Keratinocyte (primary cell): ENCODE measurements at regions not wholly inside any gene's neighbourhood (a gene's known extent, or its start where the extent isn't known, plus 50 kb on each side); places are given as distances from the start of the nearest gene placed in this dataset.

ENCODE experiments used
- DNase-seq: peaks from one replicate; pipeline ENCODE4 v3.0.0-alpha.2; 2011; ENCODE audit warnings: low read depth, missing footprints, low spot score
- FAIRE-seq: peaks from 2 replicates; lab custom pipeline; 2011; peaks lifted over from hg19 to GRCh38; lab: Jason Lieb, UNC
- H2AFZ ChIP-seq: 2 replicates; pipeline ENCODE4 v1.6.0; 2012; ENCODE audit warnings: low read length, control low read depth, inconsistent platforms; ENCODE audit not compliant: control insufficient read depth
- H3K27ac ChIP-seq: 2 replicates; pipeline ENCODE4 v1.5.1; 2011; ENCODE audit warnings: low read length; ENCODE audit not compliant: control insufficient read depth, insufficient read depth
- H3K27me3 ChIP-seq: 3 replicates; pipeline ENCODE4 v1.6.0; 2011; ENCODE audit warnings: low read length; ENCODE audit not compliant: control insufficient read depth, insufficient read depth; ENCODE audit errors: extremely low read depth
- H3K36me3 ChIP-seq, 2 experiments: 2 replicates in 1 of 2; 3 replicates in 1 of 2; pipeline ENCODE4 v1.5.1; 2011; ENCODE audit warnings: low read length in 2 of 2, mild to moderate bottlenecking in 1 of 2; ENCODE audit not compliant: control insufficient read depth in 2 of 2, insufficient read depth in 2 of 2; ENCODE audit errors: extremely low read depth in 1 of 2
- H3K4me1 ChIP-seq: 3 replicates; pipeline ENCODE4 v1.5.1; 2011; ENCODE audit warnings: low read length; ENCODE audit not compliant: control insufficient read depth, insufficient read depth; ENCODE audit errors: extremely low read depth
- H3K4me2 ChIP-seq: 3 replicates; pipeline ENCODE4 v1.6.0; 2011; ENCODE audit warnings: low read depth, low read length; ENCODE audit not compliant: control insufficient read depth, insufficient read depth; ENCODE audit errors: extremely low read depth
- H3K4me3 ChIP-seq, 3 experiments: fragments of 200-600 bp in 1 of 3; sonication (generic) in 1 of 3; 2 replicates in 2 of 3; 3 replicates in 1 of 3; pipeline ENCODE4 v1.5.1; 2011 to 2016; ENCODE audit warnings: low read length in 3 of 3, mild to moderate bottlenecking in 3 of 3, control low read depth in 2 of 3, inconsistent platforms in 1 of 3, low read depth in 1 of 3, mixed read lengths in 1 of 3, mixed run types in 1 of 3, moderate library complexity in 1 of 3; ENCODE audit not compliant: control insufficient read depth in 2 of 3, insufficient read depth in 2 of 3; ENCODE audit errors: extremely low read depth in 1 of 3
- H3K79me2 ChIP-seq: 2 replicates; pipeline ENCODE4 v1.6.0; 2012; ENCODE audit warnings: low read length; ENCODE audit not compliant: control insufficient read depth, insufficient read depth
- H3K9ac ChIP-seq: 3 replicates; pipeline ENCODE4 v1.6.0; 2011; ENCODE audit warnings: low read length; ENCODE audit not compliant: control insufficient read depth, insufficient read depth; ENCODE audit errors: extremely low read depth
- H3K9me1 ChIP-seq: 3 replicates; pipeline ENCODE4 v1.6.0; 2011; ENCODE audit warnings: low read length; ENCODE audit not compliant: control insufficient read depth, insufficient read depth; ENCODE audit errors: extremely low read depth
- H3K9me3 ChIP-seq: 2 replicates; pipeline ENCODE4 v1.5.1; 2012; ENCODE audit warnings: low read depth, low read length; ENCODE audit not compliant: control insufficient read depth
- H4K20me1 ChIP-seq: 3 replicates; pipeline ENCODE4 v1.6.0; 2011; ENCODE audit warnings: low read length; ENCODE audit not compliant: control insufficient read depth, insufficient read depth; ENCODE audit errors: extremely low read depth
- EZH2 ChIP-seq: IDR thresholded peaks from one replicate; pipeline ENCODE4 v1.6.1; 2012; ENCODE audit warnings: inconsistent platforms, mild to moderate bottlenecking, low read length, moderate library complexity
- dilution Hi-C: fragments of 300-500 bp; cut with MboI; formaldehyde crosslinking; loops from one replicate; pipeline ENCODE4 v1.7.0; 2020; ENCODE audit warnings: low sequenced_read_pairs; ENCODE audit not compliant: extremely low pct_ligation_motif_present
- TF ChIP-seq, protein P1 (sequence below), 3 experiments: IDR thresholded peaks in 1 of 3; conservative IDR thresholded peaks in 1 of 3; optimal IDR thresholded peaks in 1 of 3; 2 replicates in 2 of 3; 3 replicates in 1 of 3; pipeline versions ENCODE3 to v1.5.1; 2011; ENCODE audit warnings: low read length in 3 of 3, mild to moderate bottlenecking in 3 of 3, moderate library complexity in 2 of 3, control low read depth in 1 of 3, inconsistent platforms in 1 of 3; ENCODE audit not compliant: insufficient read depth in 2 of 3; ENCODE audit errors: extremely low read depth in 1 of 3

- Histone ChIP-seq H3K36me3 (no peaks in the 10 kb centered on the region), H3K9me1 (no peaks in the 10 kb centered on the region), H3K79me2 (no peaks in the 10 kb centered on the region), H3K4me2 (no peak overlapping the region), H3K27me3 (no peaks in the 10 kb centered on the region), H4K20me1 (no peaks in the 10 kb centered on the region), H3K27ac (no peak overlapping the region), H2AFZ (no peak overlapping the region), H3K9ac (no peak overlapping the region), H3K4me3 (no peak overlapping the region), H3K4me1 (no peaks in the 10 kb centered on the region), H3K9me3 (no peaks in the 10 kb centered on the region)
- DNase-seq (no peak), FAIRE-seq (peak; percentile 26)
- dilution Hi-C loops, result no loop called here
- TF ChIP-seq, protein P1, sequence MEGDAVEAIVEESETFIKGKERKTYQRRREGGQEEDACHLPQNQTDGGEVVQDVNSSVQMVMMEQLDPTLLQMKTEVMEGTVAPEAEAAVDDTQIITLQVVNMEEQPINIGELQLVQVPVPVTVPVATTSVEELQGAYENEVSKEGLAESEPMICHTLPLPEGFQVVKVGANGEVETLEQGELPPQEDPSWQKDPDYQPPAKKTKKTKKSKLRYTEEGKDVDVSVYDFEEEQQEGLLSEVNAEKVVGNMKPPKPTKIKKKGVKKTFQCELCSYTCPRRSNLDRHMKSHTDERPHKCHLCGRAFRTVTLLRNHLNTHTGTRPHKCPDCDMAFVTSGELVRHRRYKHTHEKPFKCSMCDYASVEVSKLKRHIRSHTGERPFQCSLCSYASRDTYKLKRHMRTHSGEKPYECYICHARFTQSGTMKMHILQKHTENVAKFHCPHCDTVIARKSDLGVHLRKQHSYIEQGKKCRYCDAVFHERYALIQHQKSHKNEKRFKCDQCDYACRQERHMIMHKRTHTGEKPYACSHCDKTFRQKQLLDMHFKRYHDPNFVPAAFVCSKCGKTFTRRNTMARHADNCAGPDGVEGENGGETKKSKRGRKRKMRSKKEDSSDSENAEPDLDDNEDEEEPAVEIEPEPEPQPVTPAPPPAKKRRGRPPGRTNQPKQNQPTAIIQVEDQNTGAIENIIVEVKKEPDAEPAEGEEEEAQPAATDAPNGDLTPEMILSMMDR (optimal IDR thresholded peaks at IDR 0.05 in 1 of 3, IDR thresholded peaks at IDR 0.05 in 1 of 3, conservative IDR thresholded peaks at IDR 0.05 in 1 of 3; ENCODE audit: extremely low read depth in 1 of 3, insufficient read depth in 2 of 3, low read length in 3 of 3), result no peak
- TF ChIP-seq EZH2, result no peak
Measured at GRCh38 chr13:37409756-37410155, 188.8 kb downstream of the POSTN start.

GRCh38 chr13:37407156-37407555, 191.4 kb downstream of the POSTN start:
- Histone ChIP-seq H3K79me2 (no peaks in the 10 kb centered on the region), H4K20me1 (no peaks in the 10 kb centered on the region), H3K9ac (no peak overlapping the region), H3K9me1 (no peaks in the 10 kb centered on the region), H3K27ac (no peak overlapping the region), H3K36me3 (no peaks in the 10 kb centered on the region), H3K4me2 (no peak overlapping the region), H3K4me1 (no peaks in the 10 kb centered on the region), H3K9me3 (no peaks in the 10 kb centered on the region), H3K27me3 (no peaks in the 10 kb centered on the region), H3K4me3 (no peak overlapping the region), H2AFZ (peak overlapping the region; percentile 32)
- FAIRE-seq, result no peak
- DNase-seq, result no peak
- no peak for TF ChIP-seq EZH2
- dilution Hi-C loops, result no loop called here

- Histone ChIP-seq H2AFZ (peak overlapping the region; percentile 36), H3K27me3 (no peaks in the 10 kb centered on the region), H3K4me1 (no peaks in the 10 kb centered on the region), H3K27ac (no peak overlapping the region), H3K9me3 (no peaks in the 10 kb centered on the region), H3K36me3 (no peaks in the 10 kb centered on the region), H3K79me2 (no peaks in the 10 kb centered on the region), H3K9ac (no peak overlapping the region), H3K4me3 (no peak overlapping the region), H4K20me1 (no peaks in the 10 kb centered on the region), H3K4me2 (no peak overlapping the region), H3K9me1 (no peaks in the 10 kb centered on the region)
- dilution Hi-C loops, result no loop called here
- TF ChIP-seq, protein P1 (optimal IDR thresholded peaks at IDR 0.05 in 1 of 3, IDR thresholded peaks at IDR 0.05 in 1 of 3, conservative IDR thresholded peaks at IDR 0.05 in 1 of 3; ENCODE audit: extremely low read depth in 1 of 3, insufficient read depth in 2 of 3, low read length in 3 of 3), result no peak
- TF ChIP-seq EZH2, result no peak
- DNase-seq, result no peak
- no peak for FAIRE-seq
Measured at GRCh38 chr13:37406031-37406430, 192.5 kb downstream of the POSTN start.
